Heart left ventricle (tissue), 13 donors: ENCODE measurements at regions not wholly inside any gene's neighbourhood (a gene's known extent, or its start where the extent isn't known, plus 50 kb on each side); places are given as distances from the start of the nearest gene placed in this dataset.

Experiments
- POLR2A ChIP-seq, 2 donors: fragments of 450-650 bp; IDR thresholded peaks; one replicate each; pipeline ENCODE4 v1.6.1; 2017; ENCODE audit warnings: antibody characterized with exemption in 2 of 2, mild to moderate bottlenecking in 2 of 2, moderate library complexity in 2 of 2
- TF ChIP-seq, protein P1 (sequence below), 12 donors: fragments of 200-600 bp; sonication (generic) in 4 of 12; IDR thresholded peaks; one replicate each; pipeline versions ENCODE4 v1.5.0 to v1.8.0; 2018 to 2022; ENCODE audit warnings: antibody characterized with exemption in 12 of 12, mild to moderate bottlenecking in 5 of 12
- donor health status: ischemic (EF 13 %, LVEDD 7.1; RV severe dilation, severe dysfunction).
- donor health status: DM: no; HTN: yes; CAD: no.
- donor health status: DM: no; HTN: no; CAD: no.
- donor health status: ischemic (EF 25% LVEDD 6.9; RV normal size, moderate dysfunction).
- donor health status: ischemic (EF 25% LVEDD 5.7; RV mildly dilated, moderate dysfunction).
- donor health status: ischemic (EF 35%, LVEDD 5.7; RV mildly dilated, moderate dysfunction).
- donor health status: nonischemic (EF 11% LVEDD 7.7; RV severe dilation, severe dysfunction).
- donor health status: DM: yes; HTN: yes; CAD: no.
- donor health status: PGD.
- donor health status: ischemic (EF 29% LVEDD 5.4; RV normal size, mild dysfunction).
- donor health status: nonischemic (EF 23%, LVEDD 6.1; RV moderate dilation, normal function).

DNA sequence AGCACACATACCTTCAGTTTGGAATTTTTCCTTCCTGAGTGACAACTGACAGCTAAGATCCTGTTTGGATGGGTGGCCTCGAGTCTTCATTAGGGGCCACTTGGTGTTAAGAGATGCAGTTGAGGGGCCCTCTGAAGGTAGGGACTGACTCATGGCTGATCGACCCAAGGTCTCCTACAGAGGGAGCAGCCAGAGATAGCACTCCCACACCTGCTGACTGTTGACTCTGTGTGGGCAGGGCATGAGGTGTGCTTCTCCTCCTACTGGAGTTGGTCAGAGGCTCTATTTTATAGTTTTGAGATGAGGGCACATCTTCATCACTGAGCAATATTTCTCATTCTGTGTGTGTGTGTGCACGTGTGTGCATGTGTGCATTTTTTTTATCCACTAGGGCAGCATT is 378.8 kb upstream of the PODXL start:
- TF ChIP-seq, protein P1, sequence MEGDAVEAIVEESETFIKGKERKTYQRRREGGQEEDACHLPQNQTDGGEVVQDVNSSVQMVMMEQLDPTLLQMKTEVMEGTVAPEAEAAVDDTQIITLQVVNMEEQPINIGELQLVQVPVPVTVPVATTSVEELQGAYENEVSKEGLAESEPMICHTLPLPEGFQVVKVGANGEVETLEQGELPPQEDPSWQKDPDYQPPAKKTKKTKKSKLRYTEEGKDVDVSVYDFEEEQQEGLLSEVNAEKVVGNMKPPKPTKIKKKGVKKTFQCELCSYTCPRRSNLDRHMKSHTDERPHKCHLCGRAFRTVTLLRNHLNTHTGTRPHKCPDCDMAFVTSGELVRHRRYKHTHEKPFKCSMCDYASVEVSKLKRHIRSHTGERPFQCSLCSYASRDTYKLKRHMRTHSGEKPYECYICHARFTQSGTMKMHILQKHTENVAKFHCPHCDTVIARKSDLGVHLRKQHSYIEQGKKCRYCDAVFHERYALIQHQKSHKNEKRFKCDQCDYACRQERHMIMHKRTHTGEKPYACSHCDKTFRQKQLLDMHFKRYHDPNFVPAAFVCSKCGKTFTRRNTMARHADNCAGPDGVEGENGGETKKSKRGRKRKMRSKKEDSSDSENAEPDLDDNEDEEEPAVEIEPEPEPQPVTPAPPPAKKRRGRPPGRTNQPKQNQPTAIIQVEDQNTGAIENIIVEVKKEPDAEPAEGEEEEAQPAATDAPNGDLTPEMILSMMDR (IDR thresholded peaks at IDR 0.05): no peak
- TF ChIP-seq POLR2A (IDR thresholded peaks at IDR 0.05): no peak
